ENCODE measurements at regions not wholly inside any gene's neighbourhood (a gene's known extent, or its start where the extent isn't known, plus 50 kb on each side); places are given as distances from the start of the nearest gene placed in this dataset.
"Not testable (repeated sequence)": the region's sequence is repeated elsewhere in the genome, so short reads cannot be mapped to it uniquely, and the experiment has no call there.

- H3K27ac ChIP-seq (ENCODE audit: low read depth, low read length), result no peak overlapping the region
These were observed 64.1 kb upstream of the EED start for GRCh38 chr11:86180423-86180822.

GRCh38 chr11:86179646-86180064, 64.9 kb upstream of the EED start:
- no peak overlapping the region for H3K27ac ChIP-seq (ENCODE audit: low read depth, low read length)
- H3K9me3 ChIP-seq (ENCODE audit: insufficient read depth, low read depth, low read length), result no peaks in the 10 kb centered on the region
- no peak overlapping the region for H3K4me3 ChIP-seq (ENCODE audit: low read length)
- H3K27me3 ChIP-seq (ENCODE audit: insufficient read depth, low read length), result no peaks in the 10 kb centered on the region
- 91% methylated on average over 5 of the region's 5 CpGs for WGBS
- no peaks in the 10 kb centered on the region for H3K36me3 ChIP-seq (ENCODE audit: insufficient read depth, low read length)
- no peaks in the 10 kb centered on the region for H3K4me1 ChIP-seq (ENCODE audit: insufficient read depth, low read length)
- H3K9ac ChIP-seq (ENCODE audit: low read depth, low read length), result no peak overlapping the region

More at GRCh38 chr11:86180423-86180822, 64.1 kb upstream of the EED start:
- Histone ChIP-seq H3K9ac (ENCODE audit: low read depth, low read length) (no peak overlapping the region), H3K9me3 (ENCODE audit: insufficient read depth, low read depth, low read length) (no peaks in the 10 kb centered on the region), H3K4me1 (ENCODE audit: insufficient read depth, low read length) (no peaks in the 10 kb centered on the region), H3K36me3 (ENCODE audit: insufficient read depth, low read length) (no peaks in the 10 kb centered on the region), H3K4me3 (ENCODE audit: low read length) (no peak overlapping the region), H3K27me3 (ENCODE audit: insufficient read depth, low read length) (no peaks in the 10 kb centered on the region)
- WGBS, result 93% methylated on average over 6 of the region's 6 CpGs

- Histone ChIP-seq H3K9ac (ENCODE audit: low read depth, low read length) (no peak overlapping the region), H3K9me3 (ENCODE audit: insufficient read depth, low read depth, low read length) (no peaks in the 10 kb centered on the region), H3K4me1 (ENCODE audit: insufficient read depth, low read length) (no peaks in the 10 kb centered on the region), H3K36me3 (ENCODE audit: insufficient read depth, low read length) (no peaks in the 10 kb centered on the region), H3K4me3 (ENCODE audit: low read length) (no peak overlapping the region), H3K27me3 (ENCODE audit: insufficient read depth, low read length) (no peaks in the 10 kb centered on the region), H3K27ac (ENCODE audit: low read depth, low read length) (no peak overlapping the region)
These were observed 67.3 kb upstream of the EED start for GRCh38 chr11:86177302-86177701.

GRCh38 chr11:86176165-86176884, 68.2 kb upstream of the EED start:
- Histone ChIP-seq H3K4me1 (ENCODE audit: insufficient read depth, low read length) (no peaks in the 10 kb centered on the region), H3K9ac (ENCODE audit: low read depth, low read length) (no peak overlapping the region), H3K27ac (ENCODE audit: low read depth, low read length) (no peak overlapping the region), H3K27me3 (ENCODE audit: insufficient read depth, low read length) (no peaks in the 10 kb centered on the region), H3K9me3 (ENCODE audit: insufficient read depth, low read depth, low read length) (no peaks in the 10 kb centered on the region), H3K4me3 (ENCODE audit: low read length) (no peak overlapping the region), H3K36me3 (ENCODE audit: insufficient read depth, low read length) (no peaks in the 10 kb centered on the region)
- 99% methylated on average over 4 of the region's 4 CpGs for WGBS

- H3K27ac ChIP-seq (ENCODE audit: low read depth, low read length), result no peak overlapping the region
- no peaks in the 10 kb centered on the region for H3K27me3 ChIP-seq (ENCODE audit: insufficient read depth, low read length)
- no peaks in the 10 kb centered on the region for H3K36me3 ChIP-seq (ENCODE audit: insufficient read depth, low read length)
- H3K9ac ChIP-seq (ENCODE audit: low read depth, low read length), result no peak overlapping the region
- 92% methylated on average over 2 of the region's 2 CpGs for WGBS
- H3K4me3 ChIP-seq (ENCODE audit: low read length), result no peak overlapping the region
- no peaks in the 10 kb centered on the region for H3K4me1 ChIP-seq (ENCODE audit: insufficient read depth, low read length)
- H3K9me3 ChIP-seq (ENCODE audit: insufficient read depth, low read depth, low read length), result no peaks in the 10 kb centered on the region
These were observed 68.9 kb upstream of the EED start for GRCh38 chr11:86175626-86176025.

GRCh38 chr11:86175191-86175590, 69.4 kb upstream of the EED start:
- Histone ChIP-seq H3K4me3 (ENCODE audit: low read length) (no peak overlapping the region), H3K9ac (ENCODE audit: low read depth, low read length) (no peak overlapping the region), H3K27me3 (ENCODE audit: insufficient read depth, low read length) (no peaks in the 10 kb centered on the region), H3K36me3 (ENCODE audit: insufficient read depth, low read length) (no peaks in the 10 kb centered on the region), H3K27ac (ENCODE audit: low read depth, low read length) (no peak overlapping the region), H3K4me1 (ENCODE audit: insufficient read depth, low read length) (no peaks in the 10 kb centered on the region), H3K9me3 (ENCODE audit: insufficient read depth, low read depth, low read length) (no peaks in the 10 kb centered on the region)
- 100% methylated on average over 1 of the region's 1 CpG for WGBS

GRCh38 chr11:86174101-86175046, 70.2 kb upstream of the EED start:
- no peaks in the 10 kb centered on the region for H3K4me1 ChIP-seq (ENCODE audit: insufficient read depth, low read length)
- H3K27ac ChIP-seq (ENCODE audit: low read depth, low read length), result no peak overlapping the region
- H3K9ac ChIP-seq (ENCODE audit: low read depth, low read length), result no peak overlapping the region
- WGBS, result 93% methylated on average over 8 of the region's 8 CpGs
- H3K27me3 ChIP-seq (ENCODE audit: insufficient read depth, low read length), result no peaks in the 10 kb centered on the region
- no peaks in the 10 kb centered on the region for H3K9me3 ChIP-seq (ENCODE audit: insufficient read depth, low read depth, low read length)
- H3K4me3 ChIP-seq (ENCODE audit: low read length), result no peak overlapping the region
- no peaks in the 10 kb centered on the region for H3K36me3 ChIP-seq (ENCODE audit: insufficient read depth, low read length)

GRCh38 chr11:86172894-86173293, 71.7 kb upstream of the EED start:
- H3K9me3 ChIP-seq (ENCODE audit: insufficient read depth, low read depth, low read length), result no peaks in the 10 kb centered on the region
- 73% methylated on average over 1 of the region's 1 CpG for WGBS
- no peaks in the 10 kb centered on the region for H3K4me1 ChIP-seq (ENCODE audit: insufficient read depth, low read length)
- no peaks in the 10 kb centered on the region for H3K27me3 ChIP-seq (ENCODE audit: insufficient read depth, low read length)
- no peak overlapping the region for H3K27ac ChIP-seq (ENCODE audit: low read depth, low read length)
- no peak overlapping the region for H3K4me3 ChIP-seq (ENCODE audit: low read length)
- no peaks in the 10 kb centered on the region for H3K36me3 ChIP-seq (ENCODE audit: insufficient read depth, low read length)
- no peak overlapping the region for H3K9ac ChIP-seq (ENCODE audit: low read depth, low read length)

GRCh38 chr11:86171627-86172026, 72.9 kb upstream of the EED start:
- Histone ChIP-seq H3K27me3 (ENCODE audit: insufficient read depth, low read length) (no peaks in the 10 kb centered on the region), H3K9me3 (ENCODE audit: insufficient read depth, low read depth, low read length) (no peaks in the 10 kb centered on the region), H3K4me3 (ENCODE audit: low read length) (no peak overlapping the region), H3K4me1 (ENCODE audit: insufficient read depth, low read length) (no peaks in the 10 kb centered on the region), H3K9ac (ENCODE audit: low read depth, low read length) (no peak overlapping the region), H3K36me3 (ENCODE audit: insufficient read depth, low read length) (no peaks in the 10 kb centered on the region), H3K27ac (ENCODE audit: low read depth, low read length) (no peak overlapping the region)
- WGBS, result 93% methylated on average over 4 of the region's 4 CpGs

GRCh38 chr11:86167499-86168164, 76.9 kb upstream of the EED start:
- Histone ChIP-seq H3K9me3 (ENCODE audit: insufficient read depth, low read depth, low read length) (no peaks in the 10 kb centered on the region), H3K27me3 (ENCODE audit: insufficient read depth, low read length) (no peaks in the 10 kb centered on the region), H3K4me3 (ENCODE audit: low read length) (no peak overlapping the region), H3K27ac (ENCODE audit: low read depth, low read length) (no peak overlapping the region), H3K9ac (ENCODE audit: low read depth, low read length) (no peak overlapping the region), H3K36me3 (ENCODE audit: insufficient read depth, low read length) (no peaks in the 10 kb centered on the region), H3K4me1 (ENCODE audit: insufficient read depth, low read length) (no peaks in the 10 kb centered on the region)
- 97% methylated on average over 4 of the region's 4 CpGs for WGBS

GRCh38 chr11:86166287-86166686, 78.3 kb upstream of the EED start:
- 100% methylated on average over 1 of the region's 1 CpG for WGBS
- not testable (repeated sequence) for H3K27ac ChIP-seq (ENCODE audit: low read depth, low read length); H3K9ac ChIP-seq (ENCODE audit: low read depth, low read length); H3K4me3 ChIP-seq (ENCODE audit: low read length); H3K36me3 ChIP-seq (ENCODE audit: insufficient read depth, low read length); H3K9me3 ChIP-seq (ENCODE audit: insufficient read depth, low read depth, low read length); H3K4me1 ChIP-seq (ENCODE audit: insufficient read depth, low read length); H3K27me3 ChIP-seq (ENCODE audit: insufficient read depth, low read length)

Data from HUES64 (cell line).